ENCODE measurements at regions not wholly inside any gene's neighbourhood (a gene's known extent, or its start where the extent isn't known, plus 50 kb on each side); places are given as distances from the start of the nearest gene placed in this dataset.

GRCh38 chrX:144494074-144494473 is 610.2 kb downstream of the UBE2NL start:
- TF ChIP-seq, protein P1, sequence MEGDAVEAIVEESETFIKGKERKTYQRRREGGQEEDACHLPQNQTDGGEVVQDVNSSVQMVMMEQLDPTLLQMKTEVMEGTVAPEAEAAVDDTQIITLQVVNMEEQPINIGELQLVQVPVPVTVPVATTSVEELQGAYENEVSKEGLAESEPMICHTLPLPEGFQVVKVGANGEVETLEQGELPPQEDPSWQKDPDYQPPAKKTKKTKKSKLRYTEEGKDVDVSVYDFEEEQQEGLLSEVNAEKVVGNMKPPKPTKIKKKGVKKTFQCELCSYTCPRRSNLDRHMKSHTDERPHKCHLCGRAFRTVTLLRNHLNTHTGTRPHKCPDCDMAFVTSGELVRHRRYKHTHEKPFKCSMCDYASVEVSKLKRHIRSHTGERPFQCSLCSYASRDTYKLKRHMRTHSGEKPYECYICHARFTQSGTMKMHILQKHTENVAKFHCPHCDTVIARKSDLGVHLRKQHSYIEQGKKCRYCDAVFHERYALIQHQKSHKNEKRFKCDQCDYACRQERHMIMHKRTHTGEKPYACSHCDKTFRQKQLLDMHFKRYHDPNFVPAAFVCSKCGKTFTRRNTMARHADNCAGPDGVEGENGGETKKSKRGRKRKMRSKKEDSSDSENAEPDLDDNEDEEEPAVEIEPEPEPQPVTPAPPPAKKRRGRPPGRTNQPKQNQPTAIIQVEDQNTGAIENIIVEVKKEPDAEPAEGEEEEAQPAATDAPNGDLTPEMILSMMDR (IDR thresholded peaks at IDR 0.05) = no peak
- no peak for TF ChIP-seq POLR2AphosphoS5 (IDR thresholded peaks at IDR 0.05)
- no peak for TF ChIP-seq EP300 (IDR thresholded peaks at IDR 0.05)
- TF ChIP-seq POLR2A (IDR thresholded peaks at IDR 0.05) = no peak
- DNase-seq = no peak
- no peaks in the 10 kb centered on the region for H3K9me3 ChIP-seq
- no peak overlapping the region for H3K4me3 ChIP-seq
- ATAC-seq (ENCODE audit: low FRiP score in 2 of 2) = no peak
- no peaks in the 10 kb centered on the region for H3K4me1 ChIP-seq
- H3K36me3 ChIP-seq = no peaks in the 10 kb centered on the region
- no peak overlapping the region for H3K27ac ChIP-seq
- WGBS, 2 donors = 44 to 56% methylated on average over 7 of the region's 7 CpGs
- no peaks in the 10 kb centered on the region for H3K27me3 ChIP-seq

DNA sequence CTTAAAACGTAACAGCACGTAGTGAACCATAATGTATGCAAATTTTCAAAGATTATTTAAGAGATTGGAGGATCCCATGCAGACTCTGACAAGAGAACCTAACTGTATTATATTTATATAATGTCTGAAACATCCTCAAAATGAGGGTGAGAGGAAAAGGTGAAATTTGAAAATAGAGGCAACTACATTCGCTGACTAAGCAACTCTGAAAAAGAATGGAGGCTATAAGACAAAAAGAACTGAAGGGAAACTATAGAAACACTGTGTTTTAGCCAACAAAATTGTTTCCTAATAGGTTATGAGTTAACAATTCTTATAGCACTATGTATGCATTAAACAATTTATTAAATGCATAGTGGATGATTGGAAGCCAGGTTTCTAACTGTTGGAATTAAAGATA is 648.0 kb downstream of the UBE2NL start:
- 82 to 85% methylated on average over 3 of the region's 3 CpGs for WGBS, 2 donors
- TF ChIP-seq EP300 (IDR thresholded peaks at IDR 0.05) (no peak), POLR2AphosphoS5 (IDR thresholded peaks at IDR 0.05) (no peak), POLR2A (IDR thresholded peaks at IDR 0.05) (no peak)
- TF ChIP-seq, protein P1 (IDR thresholded peaks at IDR 0.05) = no peak
- no peaks in the 10 kb centered on the region for H3K27me3 ChIP-seq
- DNase-seq (no peak), ATAC-seq (ENCODE audit: low FRiP score in 2 of 2) (no peak)
- H3K36me3 ChIP-seq = no peaks in the 10 kb centered on the region
- H3K4me3 ChIP-seq = no peak overlapping the region
- H3K9me3 ChIP-seq = no peaks in the 10 kb centered on the region
- no peak overlapping the region for H3K27ac ChIP-seq
- H3K4me1 ChIP-seq = no peaks in the 10 kb centered on the region

GRCh38 chrX:144566592-144566991 is 680.7 kb upstream of the SPANXN1 start:
- Histone ChIP-seq H3K4me3 (no peak overlapping the region), H3K27me3 (no peaks in the 10 kb centered on the region), H3K9me3 (no peaks in the 10 kb centered on the region), H3K4me1 (no peaks in the 10 kb centered on the region), H3K36me3 (no peaks in the 10 kb centered on the region), H3K27ac (no peak overlapping the region)
- 51 to 77% methylated on average over 7 of the region's 7 CpGs for WGBS, 2 donors
- ATAC-seq (ENCODE audit: low FRiP score in 2 of 2) (no peak), DNase-seq (no peak)
- no peak for TF ChIP-seq POLR2A (IDR thresholded peaks at IDR 0.05)
- TF ChIP-seq POLR2AphosphoS5 (IDR thresholded peaks at IDR 0.05) = no peak
- TF ChIP-seq EP300 (IDR thresholded peaks at IDR 0.05) = no peak
- TF ChIP-seq, protein P1 (IDR thresholded peaks at IDR 0.05) = no peak

GRCh38 chrX:144586756-144587155 is 660.5 kb upstream of the SPANXN1 start:
- ATAC-seq (ENCODE audit: low FRiP score in 2 of 2) (no peak), DNase-seq (no peak)
- no peak for TF ChIP-seq POLR2AphosphoS5 (IDR thresholded peaks at IDR 0.05)
- Histone ChIP-seq H3K27me3 (no peaks in the 10 kb centered on the region), H3K9me3 (peaks cover 0 to 4% (median 0%) of the 10 kb centered on the region in 4 donors), H3K4me1 (no peaks in the 10 kb centered on the region), H3K4me3 (no peak overlapping the region), H3K27ac (no peak overlapping the region), H3K36me3 (no peaks in the 10 kb centered on the region)
- 65% methylated on average over 1 of the region's 1 CpG; no CpG with 5 or more reads in 1 of the 2 donors for WGBS, 2 donors

- Histone ChIP-seq H3K4me3 (no peak overlapping the region), H3K27ac (no peak overlapping the region), H3K36me3 (no peaks in the 10 kb centered on the region), H3K4me1 (no peaks in the 10 kb centered on the region), H3K27me3 (no peaks in the 10 kb centered on the region), H3K9me3 (no peaks in the 10 kb centered on the region)
- ATAC-seq (ENCODE audit: low FRiP score in 2 of 2) = no peak
- WGBS, 2 donors = 27 to 86% methylated on average over 1 to 2 of the region's 2 CpGs
- no peak for DNase-seq
- TF ChIP-seq POLR2AphosphoS5 (IDR thresholded peaks at IDR 0.05) (no peak), EP300 (IDR thresholded peaks at IDR 0.05) (no peak), POLR2A (IDR thresholded peaks at IDR 0.05) (no peak)
- TF ChIP-seq, protein P1 (IDR thresholded peaks at IDR 0.05) = no peak
Observed at GRCh38 chrX:144592036-144592435, 655.3 kb upstream of the SPANXN1 start.

Data from upper lobe of left lung (tissue), 6 donors.